ENCODE measurements at regions not wholly inside any gene's neighbourhood (a gene's known extent, or its start where the extent isn't known, plus 50 kb on each side); places are given as distances from the start of the nearest gene placed in this dataset.

DNA sequence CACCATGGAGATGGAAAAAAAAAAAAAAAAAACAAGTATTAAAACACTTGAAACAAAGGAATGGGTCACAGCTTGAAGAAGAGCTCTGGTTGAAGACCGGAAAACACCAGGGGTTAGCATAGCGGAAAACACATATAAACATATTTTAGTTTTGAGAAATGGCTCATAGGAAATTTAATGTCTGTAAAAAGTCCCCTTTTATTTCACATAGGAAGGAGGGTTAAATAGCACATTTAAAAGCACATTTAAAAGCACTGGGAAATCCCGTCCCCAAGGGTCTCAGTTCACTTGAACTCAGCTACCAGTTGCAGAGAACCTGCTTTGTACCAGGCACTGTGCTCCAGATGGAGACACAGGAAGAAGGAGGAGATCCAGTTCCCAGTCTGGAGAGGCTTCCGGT is 65.5 kb downstream of the KCNE4 start:
- TF ChIP-seq, protein P1, sequence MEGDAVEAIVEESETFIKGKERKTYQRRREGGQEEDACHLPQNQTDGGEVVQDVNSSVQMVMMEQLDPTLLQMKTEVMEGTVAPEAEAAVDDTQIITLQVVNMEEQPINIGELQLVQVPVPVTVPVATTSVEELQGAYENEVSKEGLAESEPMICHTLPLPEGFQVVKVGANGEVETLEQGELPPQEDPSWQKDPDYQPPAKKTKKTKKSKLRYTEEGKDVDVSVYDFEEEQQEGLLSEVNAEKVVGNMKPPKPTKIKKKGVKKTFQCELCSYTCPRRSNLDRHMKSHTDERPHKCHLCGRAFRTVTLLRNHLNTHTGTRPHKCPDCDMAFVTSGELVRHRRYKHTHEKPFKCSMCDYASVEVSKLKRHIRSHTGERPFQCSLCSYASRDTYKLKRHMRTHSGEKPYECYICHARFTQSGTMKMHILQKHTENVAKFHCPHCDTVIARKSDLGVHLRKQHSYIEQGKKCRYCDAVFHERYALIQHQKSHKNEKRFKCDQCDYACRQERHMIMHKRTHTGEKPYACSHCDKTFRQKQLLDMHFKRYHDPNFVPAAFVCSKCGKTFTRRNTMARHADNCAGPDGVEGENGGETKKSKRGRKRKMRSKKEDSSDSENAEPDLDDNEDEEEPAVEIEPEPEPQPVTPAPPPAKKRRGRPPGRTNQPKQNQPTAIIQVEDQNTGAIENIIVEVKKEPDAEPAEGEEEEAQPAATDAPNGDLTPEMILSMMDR (IDR thresholded peaks at IDR 0.05; ENCODE audit: low read depth, low read length, missing control alignments): no peak
- no peak for DNase-seq (ENCODE audit: low read depth)
- in situ Hi-C loops (cut with HindIII; ENCODE audit: low sequenced_read_pairs): no loop called here
- H3K4me3 ChIP-seq (ENCODE audit: low read depth, low read length): no peak overlapping the region

GRCh38 chr2:223121283-223121682 is 69.3 kb downstream of the KCNE4 start:
- TF ChIP-seq, protein P1 (IDR thresholded peaks at IDR 0.05; ENCODE audit: low read depth, low read length, missing control alignments): no peak
- H3K4me3 ChIP-seq (ENCODE audit: low read depth, low read length): no peak overlapping the region
- in situ Hi-C loops (cut with HindIII; ENCODE audit: low sequenced_read_pairs): no loop called here
- no peak for DNase-seq (ENCODE audit: low read depth)

GRCh38 chr2:223122781-223123180 is 70.8 kb downstream of the KCNE4 start:
- no peak for DNase-seq (ENCODE audit: low read depth)
- in situ Hi-C loops (cut with HindIII; ENCODE audit: low sequenced_read_pairs): no loop called here
- H3K4me3 ChIP-seq (ENCODE audit: low read depth, low read length): no peak overlapping the region
- TF ChIP-seq, protein P1 (IDR thresholded peaks at IDR 0.05; ENCODE audit: low read depth, low read length, missing control alignments): no peak

GRCh38 chr2:223123855-223124610 is 72.0 kb downstream of the KCNE4 start:
- TF ChIP-seq, protein P1 (IDR thresholded peaks at IDR 0.05; ENCODE audit: low read depth, low read length, missing control alignments): no peak
- in situ Hi-C loops (cut with HindIII; ENCODE audit: low sequenced_read_pairs): no loop called here
- no peak overlapping the region for H3K4me3 ChIP-seq (ENCODE audit: low read depth, low read length)
- DNase-seq (ENCODE audit: low read depth): no peak

- no peak for DNase-seq (ENCODE audit: low read depth)
- H3K4me3 ChIP-seq (ENCODE audit: low read depth, low read length): no peak overlapping the region
- TF ChIP-seq, protein P1 (IDR thresholded peaks at IDR 0.05; ENCODE audit: low read depth, low read length, missing control alignments): no peak
- in situ Hi-C loops (cut with HindIII; ENCODE audit: low sequenced_read_pairs): no loop called here
These were observed 89.6 kb downstream of the KCNE4 start for GRCh38 chr2:223141606-223142005.

DNA sequence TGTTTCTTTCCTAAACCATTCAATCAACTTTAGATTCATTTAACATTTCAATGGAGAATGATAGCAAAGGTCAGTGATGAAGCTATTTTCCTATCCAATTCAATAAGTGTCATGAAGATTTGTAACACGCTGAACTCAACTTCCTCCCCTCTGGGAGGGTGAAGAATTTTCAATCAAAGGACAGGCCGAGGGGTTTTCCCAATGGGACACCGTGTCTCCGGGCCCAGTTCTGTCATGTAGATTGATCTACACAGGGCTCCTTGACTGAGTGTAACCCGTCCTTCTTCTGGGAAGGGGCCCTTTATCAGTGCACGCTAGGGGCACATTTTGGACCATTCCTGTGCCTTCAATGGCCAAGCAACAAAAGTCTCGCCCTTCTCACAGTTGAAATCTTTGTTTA is 90.1 kb downstream of the KCNE4 start:
- in situ Hi-C loops (cut with HindIII; ENCODE audit: low sequenced_read_pairs): no loop called here
- H3K4me3 ChIP-seq (ENCODE audit: low read depth, low read length): no peak overlapping the region
- TF ChIP-seq, protein P1 (IDR thresholded peaks at IDR 0.05; ENCODE audit: low read depth, low read length, missing control alignments): no peak
- DNase-seq (ENCODE audit: low read depth): no peak

Data from astrocyte of the cerebellum (primary cell).